Stimulated activated CD8-positive, alpha-beta memory T cell treated with anti-CD3 and anti-CD28 coated beads, Interleukin-15, amount 100 ng/mL, for 48 hours (primary cell): ENCODE measurements at regions not wholly inside any gene's neighbourhood (a gene's known extent, or its start where the extent isn't known, plus 50 kb on each side); places are given as distances from the start of the nearest gene placed in this dataset.

ENCODE experiments used
- DNase-seq, 2 donors: peaks; one replicate each; pipeline ENCODE4 v3.0.0-alpha.2; 2020; ENCODE audit warnings: low read depth in 2 of 2

- no peak for DNase-seq
These were observed 304.3 kb downstream of the TLE3 start for GRCh38 chr15:69793431-69793780.

GRCh38 chr15:69793781-69794451 is 303.8 kb downstream of the TLE3 start:
- DNase-seq = no peak

- DNase-seq = no peak
These were observed 302.9 kb downstream of the TLE3 start for GRCh38 chr15:69794645-69795469.

- DNase-seq = no peak
These were observed 302.1 kb downstream of the TLE3 start for GRCh38 chr15:69795601-69796000.

- DNase-seq = no peak
These were observed 300.6 kb downstream of the TLE3 start for GRCh38 chr15:69797051-69797595.

- no peak for DNase-seq
These were observed 300.1 kb downstream of the TLE3 start for GRCh38 chr15:69797615-69798014.

GRCh38 chr15:69798481-69799250 is 299.1 kb downstream of the TLE3 start:
- DNase-seq = no peak

GRCh38 chr15:69801144-69801543 is 296.6 kb downstream of the TLE3 start:
- DNase-seq = no peak

GRCh38 chr15:69802432-69802831 is 295.3 kb downstream of the TLE3 start:
- no peak for DNase-seq

GRCh38 chr15:69804786-69805185 is 292.9 kb downstream of the TLE3 start:
- no peak for DNase-seq

- DNase-seq = no peak
These were observed 292.3 kb downstream of the TLE3 start for GRCh38 chr15:69805248-69805953.

GRCh38 chr15:69806287-69806915 is 291.3 kb downstream of the TLE3 start:
- DNase-seq = no peak

GRCh38 chr15:69807721-69808120 is 290.0 kb downstream of the TLE3 start:
- DNase-seq = no peak

- DNase-seq = no peak
These were observed 289.0 kb downstream of the TLE3 start for GRCh38 chr15:69808756-69809155.

- DNase-seq = no peak
These were observed 288.3 kb downstream of the TLE3 start for GRCh38 chr15:69809421-69809820.

- no peak for DNase-seq
These were observed 287.0 kb downstream of the TLE3 start for GRCh38 chr15:69810431-69811354.

- DNase-seq = no peak
These were observed 284.9 kb downstream of the TLE3 start for GRCh38 chr15:69812861-69813261.

GRCh38 chr15:69813881-69814280 is 283.8 kb downstream of the TLE3 start:
- no peak for DNase-seq

- DNase-seq = no peak
These were observed 282.8 kb downstream of the TLE3 start for GRCh38 chr15:69814932-69815331.

- no peak for DNase-seq
These were observed 281.9 kb downstream of the TLE3 start for GRCh38 chr15:69815793-69816192.
